ENCODE measurements at regions not wholly inside any gene's neighbourhood (a gene's known extent, or its start where the extent isn't known, plus 50 kb on each side); places are given as distances from the start of the nearest gene placed in this dataset.

DNA sequence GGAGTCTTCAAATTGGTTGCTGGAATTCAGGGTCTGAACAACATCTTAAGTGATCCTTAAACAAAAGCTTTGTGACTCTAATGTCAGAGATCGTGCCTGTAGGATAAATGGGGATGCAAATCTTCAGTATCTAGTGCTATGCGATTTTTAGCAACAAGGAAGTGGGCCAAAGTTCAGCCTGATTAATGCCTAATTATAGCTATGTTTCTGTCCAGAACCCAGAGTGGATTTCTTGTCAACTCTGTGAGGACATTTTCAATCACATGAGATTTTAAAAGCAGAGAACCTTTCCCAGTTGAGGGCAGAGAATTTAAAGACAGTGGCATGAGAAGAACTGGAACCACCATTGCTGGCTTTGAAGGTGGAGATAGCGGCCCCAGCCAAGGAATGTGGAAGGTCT is 84.3 kb upstream of the PCDH9 start:
- TF ChIP-seq ZNF341 (tag by site-specific recombination; IDR thresholded peaks at IDR 0.05; ENCODE audit: low read depth) (no peak), ZEB2 (tag by site-specific recombination; IDR thresholded peaks at IDR 0.05) (no peak), ZNF138 (tag by site-specific recombination; IDR thresholded peaks at IDR 0.05; ENCODE audit: borderline replicate concordance) (no peak)
